GM21360 (cell line): ENCODE measurements at regions not wholly inside any gene's neighbourhood (a gene's known extent, or its start where the extent isn't known, plus 50 kb on each side); places are given as distances from the start of the nearest gene placed in this dataset.

ENCODE experiments used
- ATAC-seq: cut with Tn5 transposase; IDR thresholded peaks from one replicate; pipeline ENCODE4 v1.9.1; 2021; ENCODE audit warnings: mild to moderate bottlenecking, moderate library complexity; ENCODE audit not compliant: unreplicated experiment

DNA sequence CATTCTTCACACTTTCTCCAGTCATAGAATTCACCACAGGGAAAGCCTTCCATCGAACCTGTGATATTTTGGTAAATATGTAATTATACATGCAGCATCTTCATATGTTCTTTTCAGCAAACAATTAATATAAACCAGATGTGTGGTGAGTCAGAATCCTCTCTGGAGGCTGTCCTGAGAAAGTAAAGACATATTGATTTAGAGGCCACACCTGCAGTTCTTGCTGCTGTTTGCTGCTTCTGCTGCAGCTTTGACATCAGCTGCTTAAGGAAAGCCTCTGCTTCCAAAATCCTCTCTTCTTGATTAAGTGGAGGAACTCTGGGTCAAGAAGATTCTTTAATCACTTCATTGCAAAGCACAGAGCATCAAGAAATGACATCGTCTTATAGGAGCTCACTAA is 568.8 kb upstream of the ZEB2 start:
- no peak for ATAC-seq

- ATAC-seq = no peak
Observed at GRCh38 chr2:145086910-145087309, 567.0 kb upstream of the ZEB2 start.

- ATAC-seq = no peak
Observed at GRCh38 chr2:145085612-145086011, 565.7 kb upstream of the ZEB2 start.

DNA sequence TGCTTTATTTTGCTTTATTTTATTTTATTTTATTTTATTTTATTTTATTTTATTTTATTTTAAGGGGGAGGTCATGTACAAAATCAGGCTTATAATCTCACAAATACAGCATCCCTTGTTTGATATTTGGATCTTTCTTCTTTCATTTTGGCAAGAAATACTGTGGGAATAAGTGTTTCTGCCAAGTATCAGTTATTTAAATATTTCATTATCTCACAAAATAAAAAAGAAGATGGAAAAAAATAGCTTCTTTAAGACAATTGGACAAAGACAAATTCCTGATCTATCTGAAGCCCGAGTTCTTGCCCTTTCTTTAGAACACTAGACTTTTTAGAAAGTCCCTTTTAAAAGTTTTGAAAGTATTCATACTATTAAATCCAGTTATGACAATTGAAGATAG is 560.5 kb upstream of the ZEB2 start:
- ATAC-seq = no peak

- ATAC-seq = no peak
Observed at GRCh38 chr2:145079641-145080040, 559.7 kb upstream of the ZEB2 start.

- ATAC-seq = no peak
Observed at GRCh38 chr2:145078923-145079322, 559.0 kb upstream of the ZEB2 start.

DNA sequence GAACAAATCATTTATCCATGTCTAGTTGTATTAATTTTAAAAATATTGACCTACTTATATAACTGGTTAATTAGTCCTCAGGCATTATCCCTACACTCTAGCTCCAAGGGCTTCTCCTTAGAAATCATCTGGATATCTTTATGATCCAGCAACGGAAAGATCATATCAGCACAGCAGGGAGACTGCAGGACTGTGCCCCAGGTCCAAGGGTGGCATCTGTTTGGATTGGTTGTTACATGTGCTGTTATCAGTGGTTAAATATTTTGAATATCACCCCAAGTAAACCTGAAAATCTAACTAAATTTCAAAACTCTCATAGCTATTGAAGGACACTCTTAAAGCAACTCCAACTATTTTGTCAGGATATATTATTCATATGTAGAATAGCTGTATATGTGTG is 556.2 kb upstream of the ZEB2 start:
- ATAC-seq = no peak

DNA sequence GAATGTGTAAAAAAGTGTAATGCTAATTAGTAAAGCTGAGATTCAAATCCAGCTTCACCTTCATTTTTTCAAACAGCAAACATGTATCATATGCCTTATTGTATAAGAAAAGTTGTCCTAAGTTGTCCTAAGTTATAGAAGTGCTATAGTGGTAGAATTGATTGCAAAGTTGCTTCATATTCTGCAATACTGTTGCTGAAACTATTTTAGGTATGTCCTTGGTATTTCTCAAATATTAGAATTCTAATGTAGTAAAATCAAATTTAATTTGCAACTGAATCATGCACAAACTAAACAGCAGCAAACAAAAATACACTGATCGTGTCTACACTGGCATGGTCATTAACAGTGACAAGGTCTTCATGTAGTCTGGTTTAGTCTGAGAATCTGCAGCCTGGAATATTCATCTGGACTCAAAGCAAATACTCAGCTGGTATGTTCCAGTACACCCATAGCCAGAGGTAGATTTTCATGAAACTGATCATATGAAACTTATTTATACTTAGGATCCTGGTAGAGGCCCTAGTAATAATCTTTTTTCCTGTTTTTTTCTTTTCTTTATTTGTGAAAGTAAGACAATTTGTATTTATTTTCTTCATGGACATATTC is 555.6 kb upstream of the ZEB2 start:
- ATAC-seq = no peak

DNA sequence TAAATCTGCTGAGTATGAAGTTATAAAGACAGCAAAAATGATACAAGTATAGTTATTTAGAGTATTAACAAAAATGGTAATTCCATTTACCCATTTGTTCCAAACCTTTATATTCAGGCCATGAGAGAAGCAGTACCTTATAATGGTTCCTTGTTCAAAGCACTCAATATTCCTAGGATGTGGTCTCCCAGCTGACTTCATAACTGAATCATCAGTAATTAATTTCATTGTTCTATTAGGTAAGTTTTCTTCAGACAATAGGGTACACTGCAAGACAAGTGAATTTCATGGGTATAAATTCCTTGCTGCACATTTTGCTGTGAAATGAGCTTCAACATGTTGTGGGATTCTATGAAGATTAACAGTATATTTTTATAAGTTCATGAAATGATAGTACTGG is 550.8 kb upstream of the ZEB2 start:
- no peak for ATAC-seq

- ATAC-seq = no peak
Observed at GRCh38 chr2:145068509-145068908, 548.6 kb upstream of the ZEB2 start.

- no peak for ATAC-seq
Observed at GRCh38 chr2:145067549-145068030, 547.7 kb upstream of the ZEB2 start.

DNA sequence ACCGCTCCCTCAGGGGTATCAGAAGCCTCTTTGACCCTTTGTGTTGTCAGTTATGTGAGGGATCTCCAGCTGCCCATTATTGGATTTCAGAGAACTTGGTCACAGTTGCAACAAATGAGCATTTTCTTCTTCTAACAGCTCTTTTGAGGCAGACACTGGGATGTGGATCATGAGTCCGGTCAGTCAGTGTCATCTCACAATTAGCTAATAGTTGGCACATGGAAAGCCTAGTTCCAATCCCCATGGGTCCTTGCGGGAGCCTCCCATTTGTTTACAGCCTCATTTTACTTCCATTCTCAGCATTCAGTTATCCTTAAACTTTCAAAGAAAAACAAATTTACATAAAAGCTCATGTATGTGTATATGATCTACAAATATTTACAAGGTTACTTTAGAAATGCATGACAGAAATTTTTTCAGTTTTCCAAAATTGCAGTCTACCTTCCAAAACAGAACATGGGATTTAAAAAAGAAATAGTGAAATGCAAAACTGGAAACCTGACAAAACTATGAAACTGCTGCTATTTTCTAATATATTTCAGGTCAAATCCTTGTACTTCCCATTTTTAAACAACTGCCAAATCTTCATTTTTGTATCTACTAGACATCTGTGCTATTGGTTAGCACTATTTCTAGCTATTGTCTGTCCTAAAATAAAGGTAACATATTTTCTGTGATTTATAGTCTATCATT is 547.1 kb upstream of the ZEB2 start:
- no peak for ATAC-seq

- no peak for ATAC-seq
Observed at GRCh38 chr2:145066151-145066661, 546.3 kb upstream of the ZEB2 start.

GRCh38 chr2:145065342-145065741 is 545.4 kb upstream of the ZEB2 start:
- ATAC-seq = no peak

GRCh38 chr2:145064511-145064910 is 544.6 kb upstream of the ZEB2 start:
- no peak for ATAC-seq

DNA sequence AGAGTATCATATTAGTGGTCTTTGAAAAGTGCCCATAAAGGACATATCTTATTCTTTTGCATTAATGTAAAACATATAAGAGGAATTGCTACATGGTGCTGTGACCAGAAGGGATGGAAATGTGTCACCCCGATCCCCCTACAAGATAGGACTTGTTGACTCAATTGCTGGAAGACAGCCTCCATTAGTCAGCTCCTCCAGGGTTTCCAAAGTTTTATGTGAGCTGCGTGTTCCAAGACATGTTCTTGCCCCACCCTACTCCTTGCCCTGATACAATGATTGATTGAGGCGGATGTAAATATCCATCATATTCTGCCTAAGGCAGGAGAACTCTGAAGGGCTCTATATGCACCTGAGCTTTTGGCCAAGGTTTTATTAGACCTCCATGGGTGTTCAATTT is 541.0 kb upstream of the ZEB2 start:
- ATAC-seq = no peak

- ATAC-seq = no peak
Observed at GRCh38 chr2:145059914-145060313, 540.0 kb upstream of the ZEB2 start.

GRCh38 chr2:145059343-145059742 is 539.4 kb upstream of the ZEB2 start:
- ATAC-seq = no peak

DNA sequence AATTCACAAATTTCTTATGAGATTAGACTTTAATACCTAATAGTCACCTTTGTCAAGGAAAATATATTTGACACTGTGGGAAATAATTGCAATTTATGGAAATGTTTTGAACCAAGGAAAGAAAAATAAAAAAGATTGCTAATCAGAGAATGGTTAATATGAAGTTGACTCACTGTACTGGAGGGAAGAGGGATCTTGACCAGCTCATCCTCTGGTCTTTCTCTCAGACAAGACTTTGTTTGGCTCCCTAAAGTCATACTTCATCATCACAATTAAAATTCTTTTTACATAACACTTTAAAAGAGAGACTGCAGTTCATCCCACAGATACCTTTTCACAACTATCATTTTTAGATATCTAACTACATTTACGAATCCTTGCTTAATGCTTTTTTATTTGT is 538.5 kb upstream of the ZEB2 start:
- no peak for ATAC-seq

DNA sequence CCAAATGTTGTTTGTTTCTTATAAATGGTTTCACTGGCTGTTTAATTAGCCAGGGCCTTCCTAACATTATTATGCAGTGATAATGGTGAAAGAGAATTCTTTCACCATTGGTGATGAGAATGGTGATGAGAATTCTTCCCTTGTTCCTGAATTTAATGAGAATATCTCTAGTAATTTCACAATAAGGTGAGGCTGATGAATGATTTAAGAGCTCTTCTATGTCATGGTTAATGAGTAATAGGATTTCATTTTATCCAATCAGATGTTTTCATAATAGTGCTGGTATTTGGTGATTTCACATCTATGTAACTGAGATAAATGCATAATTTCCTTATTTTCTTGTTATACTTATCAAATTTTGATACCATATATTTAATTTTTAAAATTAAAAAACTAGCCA is 535.7 kb upstream of the ZEB2 start:
- ATAC-seq = no peak

GRCh38 chr2:145050134-145050533 is 530.2 kb upstream of the ZEB2 start:
- no peak for ATAC-seq

GRCh38 chr2:145049475-145049874 is 529.6 kb upstream of the ZEB2 start:
- no peak for ATAC-seq

GRCh38 chr2:145047554-145047953 is 527.6 kb upstream of the ZEB2 start:
- no peak for ATAC-seq
